Central memory CD4-positive, alpha-beta T cell (primary cell): ENCODE measurements at regions not wholly inside any gene's neighbourhood (a gene's known extent, or its start where the extent isn't known, plus 50 kb on each side); places are given as distances from the start of the nearest gene placed in this dataset.
A peak's percentile ranks its signal among the peaks of the same experiment; 100 is the strongest.
"Not testable (repeated sequence)": the region's sequence is repeated elsewhere in the genome, so short reads cannot be mapped to it uniquely, and the experiment has no call there.

ENCODE experiments used
- DNase-seq: peaks from one replicate; pipeline ENCODE4 v3.0.0; 2022

DNA sequence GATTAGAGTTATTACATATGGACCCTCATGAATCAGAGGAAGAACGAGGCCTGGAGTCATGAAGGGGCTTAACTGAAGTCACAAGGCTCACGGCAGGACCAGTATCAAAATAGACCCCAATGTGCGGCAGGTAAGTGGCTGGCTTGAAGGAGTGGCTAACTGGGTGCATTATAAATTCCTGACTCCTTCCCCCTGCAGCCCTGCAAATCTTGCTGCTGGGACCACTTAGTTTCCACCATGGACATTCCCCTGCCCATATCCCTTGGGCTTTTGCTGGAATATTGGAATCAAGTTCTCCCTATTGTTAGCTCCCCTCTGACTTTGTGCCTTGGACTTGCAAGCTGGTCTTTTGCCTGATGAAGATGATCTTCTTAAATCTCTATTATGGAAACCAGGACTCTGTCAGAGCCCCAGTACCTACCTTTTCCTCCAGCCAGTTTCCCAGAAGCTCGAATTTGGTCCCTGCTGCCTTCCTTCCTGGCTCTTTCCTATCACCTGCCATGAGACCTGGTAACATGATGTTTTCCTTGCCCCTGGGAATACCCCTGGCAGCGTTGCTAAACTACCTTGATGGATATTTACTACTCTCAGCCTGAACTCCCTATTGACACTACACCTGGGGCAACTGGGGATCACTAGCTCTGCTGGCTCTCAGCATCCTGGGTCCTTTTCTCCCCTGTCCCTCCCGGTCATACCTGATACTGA is 156.0 kb upstream of the JUN start:
- DNase-seq = no peak

DNA sequence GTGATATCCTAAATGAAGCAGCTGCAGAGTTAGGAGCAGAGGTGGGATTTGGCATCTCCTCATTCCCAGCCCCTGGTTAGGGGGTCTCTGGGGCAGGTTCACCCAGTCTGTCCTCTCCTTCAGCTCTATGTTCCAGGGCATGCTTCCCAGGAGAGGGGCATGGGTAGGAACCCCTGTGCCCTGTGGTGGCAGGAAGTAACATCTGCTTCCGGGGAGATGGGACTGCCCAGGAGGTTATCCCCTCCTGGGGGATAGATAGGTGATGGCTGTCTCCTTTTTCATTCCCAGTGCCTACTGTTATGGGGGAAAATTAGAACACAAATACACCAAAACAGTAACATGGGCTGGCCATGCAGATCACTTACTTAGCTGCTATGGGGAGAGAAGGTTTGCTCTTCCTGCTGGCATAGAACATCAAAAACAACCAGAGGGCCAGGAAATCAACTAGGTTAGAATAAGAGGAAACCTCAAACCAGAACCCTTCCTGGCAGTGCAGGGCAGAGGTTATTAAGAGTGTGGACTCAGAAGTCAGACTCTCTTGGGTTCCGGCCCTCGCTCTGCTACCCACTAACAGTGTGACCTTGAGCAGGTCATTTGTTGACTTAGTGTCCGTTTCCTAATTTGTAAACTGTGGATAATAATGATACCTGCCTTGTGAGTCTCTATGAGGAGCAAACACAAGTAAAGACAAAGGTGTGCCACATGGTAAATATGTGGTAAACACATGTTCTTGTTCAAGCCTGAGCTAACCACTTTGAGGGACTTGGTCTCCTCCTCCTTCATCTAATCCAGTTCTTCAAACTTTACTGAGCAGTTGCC is 157.8 kb upstream of the JUN start:
- DNase-seq = peak; percentile 71

DNA sequence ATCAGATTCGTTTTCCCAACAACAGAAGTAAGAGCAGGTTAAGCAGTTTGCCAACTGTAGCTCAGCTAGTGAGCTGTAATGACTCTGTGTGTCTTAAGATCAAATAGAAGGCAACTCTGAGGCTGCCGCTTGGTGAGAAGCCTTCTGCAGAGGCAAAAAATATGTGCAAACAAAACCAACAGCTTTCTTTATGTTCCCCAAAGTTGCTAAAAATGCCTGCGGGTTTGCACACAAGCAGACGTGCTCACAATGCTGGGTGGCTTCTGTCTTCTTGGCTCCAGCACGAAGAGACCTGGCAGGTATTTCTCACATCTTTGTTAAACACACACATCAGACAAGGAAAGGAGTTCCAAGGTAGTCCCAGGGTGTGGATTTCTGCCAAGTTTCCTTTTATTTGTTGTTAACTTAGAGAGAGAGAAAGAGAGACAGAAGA is 158.9 kb upstream of the JUN start:
- DNase-seq = no peak

DNA sequence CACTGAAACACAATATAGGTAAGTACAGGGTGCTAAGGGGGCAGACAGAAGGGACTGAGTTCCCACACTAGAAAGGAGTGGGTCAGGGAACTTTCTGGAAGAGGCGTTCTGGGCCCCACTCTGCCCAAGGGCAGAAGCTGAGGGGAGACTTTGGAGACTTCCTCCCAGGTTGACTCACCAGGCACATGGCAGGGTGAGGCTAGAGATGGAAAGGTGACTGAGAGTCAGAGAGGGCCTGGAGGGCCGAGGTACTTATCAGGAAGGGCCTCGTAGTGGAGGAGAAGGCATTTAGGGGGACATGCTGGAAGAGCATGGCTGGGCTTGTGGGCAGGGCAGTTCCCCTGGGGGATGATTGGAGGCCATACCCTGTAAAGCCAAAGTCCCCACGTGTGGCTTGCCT is 159.9 kb upstream of the JUN start:
- no peak for DNase-seq

DNA sequence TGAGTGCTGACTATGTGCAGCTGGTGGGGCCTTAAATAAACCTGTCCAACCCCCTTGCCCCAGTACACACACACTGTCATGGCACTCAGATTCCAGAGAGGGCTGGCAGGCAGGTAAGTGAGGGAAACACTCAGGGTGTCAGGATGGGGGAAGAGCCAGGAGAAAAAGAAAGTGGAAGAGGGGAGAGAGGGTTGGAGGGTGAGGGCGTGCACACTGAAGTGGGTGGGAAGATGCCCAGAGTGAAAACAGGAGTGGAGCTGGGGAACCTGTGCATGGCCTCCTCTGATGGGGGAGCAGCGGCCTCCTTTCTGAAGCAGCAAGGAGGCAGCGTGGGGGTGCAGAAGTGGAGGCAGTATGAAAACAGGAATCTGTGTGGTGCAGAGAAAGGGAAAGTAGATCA is 160.6 kb upstream of the JUN start:
- no peak for DNase-seq

DNA sequence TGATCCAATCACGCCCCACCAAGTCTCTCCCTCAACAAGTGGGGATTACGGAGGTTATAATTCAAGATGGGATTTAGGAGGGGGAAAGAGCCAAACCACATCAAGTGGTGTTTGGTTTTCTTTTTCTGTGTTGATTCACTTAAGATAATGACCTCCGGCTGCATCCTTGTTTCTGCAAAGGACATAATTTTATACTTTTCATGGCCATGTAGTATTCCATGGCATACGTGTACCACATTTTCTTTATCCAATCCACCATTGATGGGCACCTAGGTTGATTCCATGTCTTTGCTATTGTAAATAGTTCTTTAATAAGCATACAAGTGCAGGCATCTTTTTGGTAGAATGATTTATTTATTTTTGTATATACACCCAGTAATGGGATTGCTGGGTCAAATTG is 162.5 kb upstream of the JUN start:
- no peak for DNase-seq

DNA sequence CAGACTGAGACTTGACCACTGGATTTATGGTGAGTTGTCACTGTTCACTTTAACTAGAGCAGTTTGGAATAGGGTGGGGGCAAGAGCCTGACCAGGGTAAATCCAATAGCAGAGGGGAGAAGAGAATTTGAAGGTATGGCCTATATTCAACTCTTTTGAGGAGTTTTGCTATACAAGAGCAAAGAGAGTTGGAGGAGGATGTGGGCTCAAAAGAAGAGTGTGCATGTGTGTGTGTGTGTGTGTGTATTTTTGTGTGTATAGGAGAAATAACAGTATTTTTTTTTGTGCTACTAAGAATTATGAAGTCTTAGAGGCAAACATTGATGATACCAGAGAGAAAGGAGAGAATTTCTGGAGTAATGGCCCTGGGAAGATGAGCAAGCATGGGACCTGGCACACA is 164.8 kb upstream of the JUN start:
- DNase-seq = no peak

DNA sequence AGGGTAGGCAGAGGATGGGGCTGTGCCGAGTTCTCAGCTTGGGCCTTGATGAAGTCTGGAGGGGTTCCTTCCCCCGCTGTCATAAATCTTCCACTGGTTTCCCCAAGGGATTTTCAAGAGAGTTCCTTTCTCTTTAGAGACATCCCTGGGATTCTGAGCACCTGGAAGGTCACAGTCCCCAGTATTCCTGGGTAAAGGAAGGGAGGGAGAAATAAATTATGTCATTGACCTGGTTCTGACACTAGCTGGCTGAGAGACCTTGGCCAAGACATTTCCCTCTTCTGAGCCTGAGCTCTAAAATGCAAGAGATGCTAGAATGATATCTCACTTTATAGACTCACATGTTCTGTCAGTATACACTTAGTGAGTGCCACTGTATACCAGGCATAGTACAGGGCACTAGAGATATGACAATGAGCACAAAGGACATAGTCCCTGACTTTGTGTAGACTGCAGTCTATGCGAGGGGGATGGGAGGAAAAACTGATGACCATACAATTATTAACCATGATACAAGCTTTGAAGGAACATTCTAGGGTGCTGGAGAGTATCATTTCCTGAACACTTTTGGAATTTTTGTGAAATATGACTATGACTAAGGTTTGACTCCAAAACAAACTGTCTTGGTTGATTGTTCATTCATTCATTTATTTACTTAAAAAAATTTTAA is 165.8 kb upstream of the JUN start:
- DNase-seq = no peak

DNA sequence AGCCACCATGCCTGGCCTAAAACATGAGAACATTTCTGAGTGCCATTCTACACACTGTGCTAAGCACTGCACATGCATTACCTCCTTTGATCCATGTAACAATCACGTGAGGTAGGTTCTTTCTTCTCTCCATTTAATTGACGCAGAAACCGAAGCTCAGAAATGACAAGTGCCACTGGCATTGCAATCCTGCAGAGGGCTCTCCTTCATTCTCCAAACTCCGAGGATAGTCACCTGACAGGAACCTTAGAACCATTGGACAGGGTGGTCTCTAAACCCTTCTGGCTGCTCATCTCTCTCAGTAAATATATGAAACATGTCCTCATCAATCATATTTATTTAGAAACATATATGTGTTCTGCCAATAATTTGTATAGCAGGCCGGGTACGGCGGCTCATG is 167.1 kb upstream of the JUN start:
- DNase-seq = no peak

DNA sequence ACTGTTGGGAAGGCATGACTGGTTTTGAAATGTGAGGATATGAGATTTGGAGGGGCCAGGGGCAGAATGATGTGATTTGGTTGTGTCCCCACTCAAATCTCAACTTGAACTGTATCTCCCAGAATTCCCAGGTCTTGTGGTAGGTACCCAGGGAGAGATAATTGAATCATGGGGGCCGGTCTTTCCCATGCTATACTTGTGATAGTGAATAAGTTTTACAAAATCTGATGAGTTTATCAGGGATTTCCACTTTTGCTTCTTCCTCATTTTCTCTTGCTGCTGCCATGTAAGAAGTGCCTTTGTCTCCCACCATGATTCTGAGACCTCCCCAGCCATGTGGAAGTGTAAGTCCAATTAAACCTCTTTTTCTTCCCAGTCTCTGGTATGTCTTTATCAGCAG is 170.1 kb upstream of the JUN start:
- DNase-seq = not testable (repeated sequence)

DNA sequence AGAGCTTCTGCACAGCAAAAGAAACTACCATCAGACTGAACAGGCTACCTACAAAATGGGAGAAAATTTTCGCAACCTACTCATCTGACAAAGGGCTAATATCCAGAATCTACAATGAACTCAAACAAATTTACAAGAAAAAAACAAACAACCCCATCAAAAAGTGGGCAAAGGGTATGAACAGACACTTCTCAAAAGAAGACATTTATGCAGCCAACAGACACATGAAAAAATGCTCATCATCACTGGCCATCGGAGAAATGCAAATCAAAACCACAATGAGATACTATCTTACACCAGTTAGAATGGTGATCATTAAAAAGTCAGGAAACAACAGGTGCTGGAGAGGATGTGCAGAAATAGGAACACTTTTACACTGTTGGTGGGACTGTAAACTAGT is 179.4 kb upstream of the JUN start:
- not testable (repeated sequence) for DNase-seq

DNA sequence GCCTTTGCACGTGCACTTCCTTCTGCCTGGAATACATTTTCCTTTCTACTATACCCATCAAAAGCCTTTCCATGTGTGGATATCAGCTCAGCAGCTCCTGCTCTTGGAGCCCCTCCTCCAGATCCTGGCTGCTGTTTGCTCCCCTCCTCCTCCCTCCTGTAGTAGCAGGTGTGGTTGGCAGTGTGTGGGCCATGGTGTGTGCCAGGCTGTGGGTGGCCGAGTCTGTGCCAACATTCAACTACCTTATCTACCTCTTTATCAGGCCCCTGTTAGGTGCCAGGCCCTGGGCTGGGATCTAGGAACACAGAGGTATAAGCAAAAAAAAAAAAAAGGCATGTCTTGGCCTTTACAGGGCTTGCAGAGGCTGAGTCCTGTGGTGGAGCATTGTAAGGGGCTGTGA is 180.6 kb upstream of the JUN start:
- no peak for DNase-seq

DNA sequence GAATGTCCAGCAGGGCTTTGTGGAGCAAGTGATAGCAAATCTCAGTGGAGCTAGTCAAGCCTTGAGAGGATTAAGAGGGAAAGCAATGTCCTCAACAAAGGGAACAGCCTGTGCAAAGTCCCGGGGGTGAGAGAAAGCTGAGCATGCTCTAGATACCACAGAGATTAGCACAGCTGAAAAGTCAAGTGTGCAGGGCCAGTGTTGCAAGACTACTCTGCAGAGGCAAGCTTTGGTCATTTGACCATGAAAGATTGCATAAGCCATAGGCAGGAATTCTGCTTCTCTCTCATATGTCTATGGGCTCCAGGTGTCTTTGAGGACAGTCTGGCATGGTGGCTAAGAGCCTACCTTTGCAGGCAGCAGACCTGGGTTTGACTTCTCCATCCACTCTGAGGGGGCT is 181.0 kb upstream of the JUN start:
- DNase-seq = no peak

DNA sequence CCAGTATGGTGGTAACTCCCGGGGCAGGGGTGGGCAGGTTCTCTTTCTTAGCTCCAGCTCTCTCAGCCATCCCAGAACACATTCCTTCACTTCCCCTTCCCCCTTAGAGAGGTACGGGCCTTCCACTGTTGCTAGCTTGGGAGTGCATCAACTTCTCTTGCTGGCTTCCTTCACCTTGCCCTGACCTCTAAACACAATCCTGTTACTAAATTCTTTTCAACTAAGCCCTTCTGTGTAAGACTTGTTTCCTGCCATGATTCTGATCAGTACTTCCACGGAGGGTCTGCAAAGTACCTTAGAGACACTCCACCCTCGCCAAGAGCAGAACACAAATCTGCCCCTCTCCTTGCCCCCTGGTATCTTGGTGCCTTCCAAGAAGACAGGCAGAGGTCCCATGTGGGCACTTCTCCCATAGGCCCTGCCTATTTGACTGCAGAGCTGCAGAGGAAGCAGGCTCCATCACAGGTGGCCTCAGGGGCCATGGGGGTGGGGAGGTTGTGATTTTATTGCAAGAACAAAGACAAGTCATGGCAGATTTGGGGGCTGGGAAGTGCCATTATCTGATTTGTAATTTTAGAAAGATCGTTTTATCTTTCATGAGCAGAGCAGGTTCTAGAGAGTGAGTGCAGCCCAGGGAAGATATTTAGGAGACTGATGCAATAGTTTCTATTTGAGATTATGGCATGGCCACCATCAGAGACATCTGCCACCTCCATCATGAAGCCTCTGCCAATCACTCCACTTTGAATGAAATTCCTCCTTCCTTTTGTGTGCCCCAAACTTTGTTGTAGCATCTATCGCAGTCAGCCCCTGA is 182.5 kb upstream of the JUN start:
- no peak for DNase-seq

DNA sequence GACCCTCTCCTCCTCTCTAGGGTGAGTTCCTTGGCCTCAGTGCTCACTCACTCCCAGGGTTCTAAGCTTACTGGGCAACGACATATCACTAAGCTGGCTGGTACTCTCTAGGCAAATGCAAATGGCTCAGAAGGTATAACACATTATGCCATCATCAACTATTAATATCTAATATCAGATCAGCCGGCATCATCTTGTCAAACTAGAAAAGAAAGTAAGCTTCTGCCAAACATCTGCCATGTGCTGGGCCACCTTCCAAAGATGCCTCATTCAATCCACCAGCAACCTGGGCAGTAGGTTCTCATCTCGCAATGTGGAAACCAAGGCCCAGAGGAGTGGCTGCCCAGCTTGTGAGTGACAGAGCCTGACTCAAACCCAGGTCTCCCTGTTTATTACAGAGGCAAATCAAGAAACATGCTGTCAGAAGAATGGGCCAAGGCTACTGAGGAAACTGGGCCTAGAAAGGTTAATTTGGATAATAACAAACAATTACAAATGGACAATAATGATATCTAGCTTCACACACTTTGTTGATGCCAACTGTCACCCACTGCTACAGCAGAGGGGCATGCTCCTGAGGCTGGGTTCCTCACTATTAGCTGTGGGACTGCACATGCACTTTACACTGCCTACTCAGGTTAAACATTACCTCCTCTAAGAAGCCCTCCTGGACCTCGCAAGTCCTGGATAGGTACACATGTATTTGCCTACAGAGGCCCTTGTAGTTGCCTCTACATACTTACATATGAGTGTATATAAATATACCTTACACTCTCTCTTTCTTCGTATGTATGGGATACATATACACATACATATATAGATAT is 183.3 kb upstream of the JUN start:
- no peak for DNase-seq

DNA sequence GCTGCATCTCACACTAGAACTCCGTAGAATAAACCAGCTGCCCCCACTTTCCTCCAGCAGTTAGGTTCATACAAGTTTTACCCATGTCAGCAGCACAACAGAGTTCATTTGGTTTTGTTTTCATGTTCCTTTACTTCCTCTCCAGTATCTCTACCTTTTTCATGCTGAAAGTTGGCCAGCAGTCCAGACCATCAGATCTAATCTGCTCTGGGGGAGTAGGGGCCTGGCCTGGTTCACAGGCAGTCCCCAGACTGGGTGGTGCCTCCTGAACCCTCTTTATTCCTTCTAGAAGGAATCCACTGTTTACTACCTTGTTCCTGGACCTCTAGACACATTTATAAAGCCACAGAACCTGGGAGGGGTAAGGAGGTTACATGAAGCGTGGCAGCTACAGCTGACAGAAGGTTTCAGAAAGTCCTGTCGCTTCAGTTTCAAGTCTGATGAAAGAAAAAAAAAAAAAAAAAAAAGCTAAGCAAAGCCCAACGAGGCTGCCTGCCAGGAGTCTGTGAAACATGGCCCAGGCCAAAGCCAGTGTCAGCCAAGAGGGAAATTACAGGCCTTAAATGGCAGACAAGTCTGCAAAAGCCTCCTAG is 184.6 kb upstream of the JUN start:
- DNase-seq = peak; percentile 30

DNA sequence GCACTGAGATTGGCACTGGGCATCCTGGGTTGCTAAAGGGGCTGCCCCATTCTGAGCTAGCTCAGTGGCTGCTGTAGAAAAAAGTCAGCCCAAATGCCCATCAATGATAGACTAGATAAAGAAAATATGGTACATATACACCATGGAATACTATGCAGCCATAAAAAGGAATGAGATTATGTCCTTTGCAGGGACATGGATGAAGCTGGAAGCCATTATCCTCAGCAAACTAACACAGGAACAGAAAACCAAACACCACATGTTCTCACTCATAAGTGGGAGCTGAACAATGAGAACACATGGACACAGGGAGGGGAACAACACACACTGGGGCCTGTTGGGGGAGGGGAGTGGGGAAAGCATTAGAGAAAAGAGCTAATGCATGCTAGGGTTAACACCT is 185.3 kb upstream of the JUN start:
- not testable (repeated sequence) for DNase-seq

DNA sequence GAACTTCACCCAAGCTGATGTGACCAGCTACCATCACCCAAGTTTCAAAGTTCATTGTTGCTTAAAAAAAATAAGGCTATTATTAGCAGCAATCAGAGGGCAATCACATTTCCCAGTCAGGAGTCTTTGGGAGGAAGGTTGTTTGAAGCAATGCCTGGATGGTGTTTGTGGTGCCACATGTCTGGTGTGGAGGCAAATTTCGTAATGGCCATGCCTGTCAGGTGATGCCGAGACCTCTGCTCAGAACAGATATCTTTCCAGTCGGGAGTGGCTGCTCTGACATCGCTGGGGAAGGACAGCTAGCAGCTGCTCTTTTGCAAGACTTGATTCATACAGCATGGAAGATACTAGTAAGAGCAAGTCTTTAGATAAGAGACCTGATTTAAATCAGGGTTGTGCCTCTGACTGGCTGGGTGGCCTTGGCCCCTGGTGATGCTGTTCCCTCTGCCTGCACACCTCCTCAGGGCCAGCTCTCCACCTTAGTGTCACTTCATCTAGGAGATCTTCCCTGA is 187.8 kb upstream of the JUN start:
- no peak for DNase-seq

DNA sequence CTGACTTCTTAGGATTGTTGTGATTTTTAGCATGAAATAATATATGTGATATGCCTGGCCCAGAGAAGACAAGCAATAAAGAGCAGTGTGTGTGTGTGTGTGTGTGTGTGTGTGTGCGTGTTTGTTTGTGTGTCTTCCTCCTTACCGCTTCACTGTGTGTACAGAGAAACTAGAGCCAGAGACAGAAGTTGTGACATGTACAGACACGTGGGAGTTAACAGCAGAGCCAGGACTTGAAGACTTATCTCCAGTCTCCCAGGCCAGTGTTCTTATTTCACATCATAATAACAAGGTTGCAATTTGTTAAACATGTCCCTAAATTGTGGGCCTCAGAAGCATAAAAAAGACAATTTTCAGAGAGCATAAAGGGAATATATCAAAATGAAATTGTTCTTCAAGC is 192.0 kb upstream of the JUN start:
- DNase-seq = no peak

DNA sequence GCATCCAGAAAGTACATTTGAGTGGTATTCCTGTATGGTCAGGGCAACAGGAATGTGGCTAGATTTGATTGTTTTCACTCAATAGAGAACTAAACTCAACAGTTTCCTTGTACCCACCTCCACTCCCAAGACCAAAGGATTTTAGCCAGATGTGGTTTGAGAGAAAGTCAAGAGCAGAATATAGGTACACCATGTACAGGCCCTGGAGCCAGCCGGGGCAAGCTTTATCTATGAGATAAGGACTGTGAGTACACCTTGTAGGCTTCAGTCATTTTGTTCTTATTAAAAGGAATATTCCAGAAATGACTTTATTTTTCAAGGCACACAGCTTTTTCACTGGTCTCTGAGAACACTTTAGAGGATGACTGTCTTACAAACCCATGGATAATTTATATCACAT is 192.4 kb upstream of the JUN start:
- no peak for DNase-seq

DNA sequence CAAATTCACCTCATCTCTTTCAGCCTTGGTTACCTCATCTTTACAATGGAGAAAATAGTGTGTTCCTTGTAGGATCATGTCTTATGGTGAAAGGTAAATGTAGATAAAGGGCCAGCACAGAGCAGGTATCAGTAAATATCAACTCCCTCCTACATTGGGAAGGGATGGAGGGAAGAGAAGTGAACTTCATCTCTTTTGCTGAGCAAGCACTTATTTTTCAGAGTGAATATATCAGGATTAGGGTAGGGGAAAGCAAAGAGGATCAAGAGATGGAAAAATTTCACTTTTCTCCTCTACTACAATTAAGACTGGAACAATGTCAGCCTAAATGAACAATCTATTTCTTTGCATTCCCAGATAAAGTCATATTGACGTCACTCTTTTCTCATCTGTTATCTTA is 193.8 kb upstream of the JUN start:
- no peak for DNase-seq

DNA sequence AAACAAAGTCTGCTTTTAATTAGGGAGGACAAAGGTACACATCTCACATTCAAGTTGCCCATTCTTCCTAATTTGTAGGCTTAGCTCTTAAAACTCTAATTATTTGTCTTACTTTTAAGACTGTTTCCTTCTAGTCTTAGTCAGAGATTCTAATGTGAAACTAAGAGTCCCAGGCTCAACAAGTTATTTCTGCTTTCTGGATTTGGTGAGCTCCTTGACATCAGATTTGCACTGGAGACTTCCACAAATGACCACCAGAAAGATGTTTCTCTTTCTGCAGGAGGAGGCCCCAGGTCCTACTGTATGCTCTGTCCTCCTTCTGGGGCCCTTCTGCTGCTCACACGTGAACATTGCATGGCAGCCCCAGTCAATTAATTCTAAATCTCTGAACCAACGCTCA is 194.2 kb upstream of the JUN start:
- DNase-seq = no peak
